ENCODE measurements at regions not wholly inside any gene's neighbourhood (a gene's known extent, or its start where the extent isn't known, plus 50 kb on each side); places are given as distances from the start of the nearest gene placed in this dataset.

DNA sequence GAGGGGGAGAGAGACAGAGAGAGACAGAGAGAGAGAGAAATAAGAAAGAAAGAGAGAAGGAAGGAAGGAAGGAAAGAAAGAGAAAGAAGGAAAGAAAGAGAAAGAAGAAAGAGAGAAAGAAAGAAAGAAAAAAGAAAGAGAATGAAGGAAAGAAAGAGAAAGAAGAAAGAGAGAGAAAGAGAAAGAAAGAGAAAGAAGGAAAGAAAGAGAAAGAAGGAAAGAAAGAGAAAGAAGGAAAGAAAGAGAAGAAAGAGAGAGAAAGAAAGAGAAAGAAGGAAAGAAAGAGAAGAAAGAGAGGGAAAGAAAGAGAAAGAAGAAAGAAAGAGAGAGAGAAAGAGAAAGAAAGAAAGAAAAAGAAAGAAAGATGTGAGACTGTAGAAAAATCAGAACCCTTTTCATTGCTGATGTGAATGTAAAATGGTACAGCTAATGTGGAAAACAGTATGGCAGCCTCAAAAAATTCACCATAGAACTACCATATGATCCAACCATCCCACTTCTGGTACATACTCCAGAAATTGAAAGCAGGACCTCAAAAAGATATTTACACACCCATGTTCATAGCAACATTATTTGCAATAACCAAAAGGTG lies 203.4 kb upstream of the POU3F3 start:
- TF ChIP-seq, protein P1, sequence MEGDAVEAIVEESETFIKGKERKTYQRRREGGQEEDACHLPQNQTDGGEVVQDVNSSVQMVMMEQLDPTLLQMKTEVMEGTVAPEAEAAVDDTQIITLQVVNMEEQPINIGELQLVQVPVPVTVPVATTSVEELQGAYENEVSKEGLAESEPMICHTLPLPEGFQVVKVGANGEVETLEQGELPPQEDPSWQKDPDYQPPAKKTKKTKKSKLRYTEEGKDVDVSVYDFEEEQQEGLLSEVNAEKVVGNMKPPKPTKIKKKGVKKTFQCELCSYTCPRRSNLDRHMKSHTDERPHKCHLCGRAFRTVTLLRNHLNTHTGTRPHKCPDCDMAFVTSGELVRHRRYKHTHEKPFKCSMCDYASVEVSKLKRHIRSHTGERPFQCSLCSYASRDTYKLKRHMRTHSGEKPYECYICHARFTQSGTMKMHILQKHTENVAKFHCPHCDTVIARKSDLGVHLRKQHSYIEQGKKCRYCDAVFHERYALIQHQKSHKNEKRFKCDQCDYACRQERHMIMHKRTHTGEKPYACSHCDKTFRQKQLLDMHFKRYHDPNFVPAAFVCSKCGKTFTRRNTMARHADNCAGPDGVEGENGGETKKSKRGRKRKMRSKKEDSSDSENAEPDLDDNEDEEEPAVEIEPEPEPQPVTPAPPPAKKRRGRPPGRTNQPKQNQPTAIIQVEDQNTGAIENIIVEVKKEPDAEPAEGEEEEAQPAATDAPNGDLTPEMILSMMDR (IDR thresholded peaks at IDR 0.05), result no peak
- TF ChIP-seq POLR2A (IDR thresholded peaks at IDR 0.05), result no peak

All from Peyer's patch (tissue), 4 donors.